ENCODE measurements at regions not wholly inside any gene's neighbourhood (a gene's known extent, or its start where the extent isn't known, plus 50 kb on each side); places are given as distances from the start of the nearest gene placed in this dataset.
A peak's percentile ranks its signal among the peaks of the same experiment; 100 is the strongest.

GRCh38 chr10:5291501-5292195, 73.1 kb upstream of the UCN3 start:
- H3F3A ChIP-seq (replicated peaks; ENCODE audit: insufficient read depth) = no peaks in the 10 kb centered on the region
- H3K9me2 ChIP-seq = no peaks in the 10 kb centered on the region
- no peaks in the 10 kb centered on the region for H3K27me3 ChIP-seq (ENCODE audit: insufficient read depth)
- ChIA-PET CTCF (interaction anchor here (1.2 kb wide), 1 partner anchor 442 kb away, joined by 7 read pairs; no protein-coding TSS in a partner anchor), POLR2A (no interaction called here)
- H3K27ac ChIP-seq (ENCODE audit: low read depth in 2 of 2, low read length in 1 of 2) = no peak overlapping the region
- H3K4me3 ChIP-seq (ENCODE audit: low read depth in 2 of 2, low read length in 1 of 2) = no peak overlapping the region
- no peak overlapping the region for H3K4me2 ChIP-seq
- TF ChIP-seq TCF12 (IDR thresholded peaks at IDR 0.05) = no peak
- no peak for TF ChIP-seq GABPA (IDR thresholded peaks at IDR 0.05; ENCODE audit: low read depth)
- H3K9ac ChIP-seq = no peak overlapping the region
- no peaks in the 10 kb centered on the region for H4K20me1 ChIP-seq (ENCODE audit: insufficient read depth)
- DNase-seq = no peak
- peak overlapping the region; percentile 78; the same call in 1 of the 2 replicates for H2AFZ ChIP-seq (ENCODE audit: low read depth)
- no peaks in the 10 kb centered on the region for H3K79me2 ChIP-seq (ENCODE audit: insufficient read depth)
- no peaks in the 10 kb centered on the region for H3K9me3 ChIP-seq
- 49% methylated on average over 13 of the region's 13 CpGs for WGBS (ENCODE audit: low lambda C conversion rate)
- no peaks in the 10 kb centered on the region; a peak in 2 of 4 replicates for H3K4me1 ChIP-seq (ENCODE audit: control insufficient read depth in 1 of 2, insufficient read depth in 2 of 2, low read depth in 1 of 2, low read length in 1 of 2)
- H3K36me3 ChIP-seq (replicated peaks in 1 of 2; ENCODE audit: control insufficient read depth in 1 of 2, insufficient read depth in 2 of 2, low read length in 1 of 2) = no peaks in the 10 kb centered on the region

DNA sequence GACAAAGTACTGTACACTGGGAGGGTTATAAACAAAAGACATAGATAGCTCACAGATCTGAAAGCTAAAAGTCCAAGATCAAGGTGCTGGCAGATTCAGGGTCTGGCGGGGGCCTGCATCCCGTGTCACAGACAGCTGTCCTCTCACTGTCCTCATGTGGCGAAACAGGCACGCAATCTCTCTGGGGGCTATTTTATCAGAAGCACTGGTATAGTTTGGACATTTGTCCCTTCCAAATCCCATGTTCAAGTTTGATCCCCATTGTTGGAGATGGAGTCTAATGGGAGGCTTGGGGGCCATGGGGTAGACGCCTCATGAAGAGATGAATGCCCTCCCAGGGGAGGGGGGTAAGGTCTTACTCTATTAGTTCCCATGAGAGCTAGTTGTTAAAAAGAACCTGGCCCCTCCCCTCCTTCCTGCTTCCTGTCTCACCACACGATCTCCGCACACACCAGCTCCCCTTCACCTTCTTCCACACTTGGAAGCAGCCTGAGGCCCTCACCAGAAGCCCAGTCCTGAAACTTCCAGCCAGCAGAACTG, 72.5 kb upstream of the UCN3 start:
- WGBS (ENCODE audit: low lambda C conversion rate) = 78% methylated on average over 6 of the region's 7 CpGs
- no peaks in the 10 kb centered on the region for H3K27me3 ChIP-seq (ENCODE audit: insufficient read depth)
- DNase-seq = no peak
- no peaks in the 10 kb centered on the region for H4K20me1 ChIP-seq (ENCODE audit: insufficient read depth)
- no peaks in the 10 kb centered on the region for H3K9me3 ChIP-seq
- H3K27ac ChIP-seq (ENCODE audit: low read depth in 2 of 2, low read length in 1 of 2) = no peak overlapping the region
- H3K4me3 ChIP-seq (ENCODE audit: low read depth in 2 of 2, low read length in 1 of 2) = no peak overlapping the region
- H3K9me2 ChIP-seq = no peaks in the 10 kb centered on the region
- ChIA-PET POLR2A (no interaction called here), CTCF (interaction anchor here (1.2 kb wide), 1 partner anchor 443 kb away, joined by 7 read pairs; no protein-coding TSS in a partner anchor)
- no peak overlapping the region for H3K4me2 ChIP-seq
- no peak overlapping the region for H3K9ac ChIP-seq
- no peaks in the 10 kb centered on the region for H3F3A ChIP-seq (replicated peaks; ENCODE audit: insufficient read depth)
- H2AFZ ChIP-seq (ENCODE audit: low read depth) = peak overlapping the region; percentile 78; the same call in 1 of the 2 replicates
- no peaks in the 10 kb centered on the region; a peak in 2 of 4 replicates for H3K4me1 ChIP-seq (ENCODE audit: control insufficient read depth in 1 of 2, insufficient read depth in 2 of 2, low read depth in 1 of 2, low read length in 1 of 2)
- no peaks in the 10 kb centered on the region for H3K79me2 ChIP-seq (ENCODE audit: insufficient read depth)
- TF ChIP-seq SIN3A (IDR thresholded peaks at IDR 0.05; ENCODE audit: borderline replicate concordance, low read depth, low read length) (no peak), FOSL2 (IDR thresholded peaks at IDR 0.05; ENCODE audit: borderline replicate concordance, low read depth) (no peak), SMC3 (IDR thresholded peaks at IDR 0.05; ENCODE audit: low read depth, low read length) (no peak), MEF2A (IDR thresholded peaks at IDR 0.05; ENCODE audit: borderline replicate concordance, low read depth) (no peak), RXRA (IDR thresholded peaks at IDR 0.05; ENCODE audit: borderline replicate concordance, low read depth) (no peak), RAD21 (IDR thresholded peaks at IDR 0.05; ENCODE audit: low read length) (no peak), FOXJ3 (CRISPR knock-in tag; IDR thresholded peaks at IDR 0.05) (no peak), GABPA (IDR thresholded peaks at IDR 0.05; ENCODE audit: low read depth) (no peak), NRF1 (IDR thresholded peaks at IDR 0.05; ENCODE audit: low read depth, low read length) (no peak), IRF3 (IDR thresholded peaks at IDR 0.05; ENCODE audit: low read depth, low read length) (no peak), TEAD4 (IDR thresholded peaks at IDR 0.05; ENCODE audit: borderline replicate concordance, insufficient read depth) (no peak), NFIC (IDR thresholded peaks at IDR 0.05; ENCODE audit: borderline replicate concordance) (no peak), MAX (IDR thresholded peaks at IDR 0.05; ENCODE audit: low read depth) (no peak), ELF1 (IDR thresholded peaks at IDR 0.05) (no peak)
- TF ChIP-seq, protein P1, sequence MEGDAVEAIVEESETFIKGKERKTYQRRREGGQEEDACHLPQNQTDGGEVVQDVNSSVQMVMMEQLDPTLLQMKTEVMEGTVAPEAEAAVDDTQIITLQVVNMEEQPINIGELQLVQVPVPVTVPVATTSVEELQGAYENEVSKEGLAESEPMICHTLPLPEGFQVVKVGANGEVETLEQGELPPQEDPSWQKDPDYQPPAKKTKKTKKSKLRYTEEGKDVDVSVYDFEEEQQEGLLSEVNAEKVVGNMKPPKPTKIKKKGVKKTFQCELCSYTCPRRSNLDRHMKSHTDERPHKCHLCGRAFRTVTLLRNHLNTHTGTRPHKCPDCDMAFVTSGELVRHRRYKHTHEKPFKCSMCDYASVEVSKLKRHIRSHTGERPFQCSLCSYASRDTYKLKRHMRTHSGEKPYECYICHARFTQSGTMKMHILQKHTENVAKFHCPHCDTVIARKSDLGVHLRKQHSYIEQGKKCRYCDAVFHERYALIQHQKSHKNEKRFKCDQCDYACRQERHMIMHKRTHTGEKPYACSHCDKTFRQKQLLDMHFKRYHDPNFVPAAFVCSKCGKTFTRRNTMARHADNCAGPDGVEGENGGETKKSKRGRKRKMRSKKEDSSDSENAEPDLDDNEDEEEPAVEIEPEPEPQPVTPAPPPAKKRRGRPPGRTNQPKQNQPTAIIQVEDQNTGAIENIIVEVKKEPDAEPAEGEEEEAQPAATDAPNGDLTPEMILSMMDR (IDR thresholded peaks at IDR 0.05) = no peak
- TF ChIP-seq, protein P2, sequence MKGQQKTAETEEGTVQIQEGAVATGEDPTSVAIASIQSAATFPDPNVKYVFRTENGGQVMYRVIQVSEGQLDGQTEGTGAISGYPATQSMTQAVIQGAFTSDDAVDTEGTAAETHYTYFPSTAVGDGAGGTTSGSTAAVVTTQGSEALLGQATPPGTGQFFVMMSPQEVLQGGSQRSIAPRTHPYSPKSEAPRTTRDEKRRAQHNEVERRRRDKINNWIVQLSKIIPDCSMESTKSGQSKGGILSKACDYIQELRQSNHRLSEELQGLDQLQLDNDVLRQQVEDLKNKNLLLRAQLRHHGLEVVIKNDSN (IDR thresholded peaks at IDR 0.05; ENCODE audit: borderline replicate concordance, low read depth) = no peak
- TF ChIP-seq, protein P3, sequence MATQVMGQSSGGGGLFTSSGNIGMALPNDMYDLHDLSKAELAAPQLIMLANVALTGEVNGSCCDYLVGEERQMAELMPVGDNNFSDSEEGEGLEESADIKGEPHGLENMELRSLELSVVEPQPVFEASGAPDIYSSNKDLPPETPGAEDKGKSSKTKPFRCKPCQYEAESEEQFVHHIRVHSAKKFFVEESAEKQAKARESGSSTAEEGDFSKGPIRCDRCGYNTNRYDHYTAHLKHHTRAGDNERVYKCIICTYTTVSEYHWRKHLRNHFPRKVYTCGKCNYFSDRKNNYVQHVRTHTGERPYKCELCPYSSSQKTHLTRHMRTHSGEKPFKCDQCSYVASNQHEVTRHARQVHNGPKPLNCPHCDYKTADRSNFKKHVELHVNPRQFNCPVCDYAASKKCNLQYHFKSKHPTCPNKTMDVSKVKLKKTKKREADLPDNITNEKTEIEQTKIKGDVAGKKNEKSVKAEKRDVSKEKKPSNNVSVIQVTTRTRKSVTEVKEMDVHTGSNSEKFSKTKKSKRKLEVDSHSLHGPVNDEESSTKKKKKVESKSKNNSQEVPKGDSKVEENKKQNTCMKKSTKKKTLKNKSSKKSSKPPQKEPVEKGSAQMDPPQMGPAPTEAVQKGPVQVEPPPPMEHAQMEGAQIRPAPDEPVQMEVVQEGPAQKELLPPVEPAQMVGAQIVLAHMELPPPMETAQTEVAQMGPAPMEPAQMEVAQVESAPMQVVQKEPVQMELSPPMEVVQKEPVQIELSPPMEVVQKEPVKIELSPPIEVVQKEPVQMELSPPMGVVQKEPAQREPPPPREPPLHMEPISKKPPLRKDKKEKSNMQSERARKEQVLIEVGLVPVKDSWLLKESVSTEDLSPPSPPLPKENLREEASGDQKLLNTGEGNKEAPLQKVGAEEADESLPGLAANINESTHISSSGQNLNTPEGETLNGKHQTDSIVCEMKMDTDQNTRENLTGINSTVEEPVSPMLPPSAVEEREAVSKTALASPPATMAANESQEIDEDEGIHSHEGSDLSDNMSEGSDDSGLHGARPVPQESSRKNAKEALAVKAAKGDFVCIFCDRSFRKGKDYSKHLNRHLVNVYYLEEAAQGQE (IDR thresholded peaks at IDR 0.05; ENCODE audit: low read depth, low read length) = no peak
- H3K36me3 ChIP-seq (replicated peaks in 1 of 2; ENCODE audit: control insufficient read depth in 1 of 2, insufficient read depth in 2 of 2, low read length in 1 of 2) = no peaks in the 10 kb centered on the region

Measured in SK-N-SH (cell line).